Activated CD8-positive, alpha-beta memory T cell treated with anti-CD3 and anti-CD28 coated beads, Interleukin-2, amount 10 ng/mL, durations not matched to agents 7 days and 5 days (primary cell): ENCODE measurements at regions not wholly inside any gene's neighbourhood (a gene's known extent, or its start where the extent isn't known, plus 50 kb on each side); places are given as distances from the start of the nearest gene placed in this dataset.

Experiments
- ATAC-seq: fragments of 150-1000 bp; cut with Tn5 transposase; one replicate; pipeline ENCODE4 v1.10.0; 2021; ENCODE audit warnings: moderate library complexity
- CTCF ChIA-PET: fragments of 350-600 bp; sonication (Branson Sonifier 250); formaldehyde crosslinking; loops from one replicate; lab custom pipeline; 2021; ENCODE audit warnings: antibody characterized with exemption; lab: Charles Lee
- DNase-seq: peaks from one replicate; pipeline ENCODE4 v3.0.0-alpha.2; 2020
- H3K27ac Mint-ChIP-seq: one replicate; pipeline ENCODE4 v1.8.0; 2021; ENCODE audit warnings: mild to moderate bottlenecking, mixed read lengths
- H3K27me3 Mint-ChIP-seq: one replicate; pipeline ENCODE4 v1.8.0; 2021; ENCODE audit warnings: mixed read lengths
- H3K36me3 Mint-ChIP-seq: one replicate; pipeline ENCODE4 v1.8.0; 2021; ENCODE audit warnings: mild to moderate bottlenecking, mixed read lengths
- H3K4me1 Mint-ChIP-seq: one replicate; pipeline ENCODE4 v1.8.0; 2021; ENCODE audit warnings: mixed read lengths
- H3K4me3 Mint-ChIP-seq: one replicate; pipeline ENCODE4 v1.8.0; 2021; ENCODE audit warnings: mild to moderate bottlenecking, moderate library complexity, mixed read lengths
- H3K9me3 Mint-ChIP-seq: one replicate; pipeline ENCODE4 v1.8.0; 2022; ENCODE audit warnings: low read depth, mixed read lengths

- H3K27ac Mint-ChIP-seq = no peak overlapping the region
- no peak for ATAC-seq
- no peak for DNase-seq
- H3K4me1 Mint-ChIP-seq = no peaks in the 10 kb centered on the region
- H3K4me3 Mint-ChIP-seq = no peak overlapping the region
- H3K9me3 Mint-ChIP-seq = no peaks in the 10 kb centered on the region
- H3K36me3 Mint-ChIP-seq = no peaks in the 10 kb centered on the region
- CTCF ChIA-PET = no interaction called here
- H3K27me3 Mint-ChIP-seq = no peaks in the 10 kb centered on the region
These were observed 224.0 kb upstream of the IRX4 start for GRCh38 chr5:2106721-2107120.

GRCh38 chr5:2105141-2105540, 222.4 kb upstream of the IRX4 start:
- H3K4me1 Mint-ChIP-seq = no peaks in the 10 kb centered on the region
- H3K36me3 Mint-ChIP-seq = no peaks in the 10 kb centered on the region
- H3K9me3 Mint-ChIP-seq = no peaks in the 10 kb centered on the region
- DNase-seq = no peak
- no peak for ATAC-seq
- no peaks in the 10 kb centered on the region for H3K27me3 Mint-ChIP-seq
- no peak overlapping the region for H3K27ac Mint-ChIP-seq
- H3K4me3 Mint-ChIP-seq = no peak overlapping the region
- CTCF ChIA-PET = no interaction called here

GRCh38 chr5:2103940-2104339, 221.2 kb upstream of the IRX4 start:
- no peaks in the 10 kb centered on the region for H3K4me1 Mint-ChIP-seq
- no peak for ATAC-seq
- CTCF ChIA-PET = no interaction called here
- no peak overlapping the region for H3K27ac Mint-ChIP-seq
- no peaks in the 10 kb centered on the region for H3K27me3 Mint-ChIP-seq
- no peak for DNase-seq
- H3K9me3 Mint-ChIP-seq = no peaks in the 10 kb centered on the region
- no peaks in the 10 kb centered on the region for H3K36me3 Mint-ChIP-seq
- H3K4me3 Mint-ChIP-seq = no peak overlapping the region

GRCh38 chr5:2102819-2103776, 220.4 kb upstream of the IRX4 start:
- no peak overlapping the region for H3K4me3 Mint-ChIP-seq
- H3K27me3 Mint-ChIP-seq = no peaks in the 10 kb centered on the region
- DNase-seq (no peak), ATAC-seq (no peak)
- H3K36me3 Mint-ChIP-seq = no peaks in the 10 kb centered on the region
- H3K4me1 Mint-ChIP-seq = no peaks in the 10 kb centered on the region
- no peak overlapping the region for H3K27ac Mint-ChIP-seq
- CTCF ChIA-PET = no interaction called here
- no peaks in the 10 kb centered on the region for H3K9me3 Mint-ChIP-seq

- Mint-ChIP-seq H3K9me3 (no peaks in the 10 kb centered on the region), H3K36me3 (no peaks in the 10 kb centered on the region), H3K4me3 (no peak overlapping the region), H3K27ac (no peak overlapping the region), H3K4me1 (no peaks in the 10 kb centered on the region), H3K27me3 (no peaks in the 10 kb centered on the region)
- DNase-seq = no peak
- CTCF ChIA-PET = interaction anchor here (0.7 kb wide), 1 partner anchor 1288 kb away, joined by 3 read pairs; no protein-coding TSS in a partner anchor
- no peak for ATAC-seq
These were observed 219.0 kb upstream of the IRX4 start for GRCh38 chr5:2101685-2102084.

GRCh38 chr5:2096887-2097505, 214.3 kb upstream of the IRX4 start:
- CTCF ChIA-PET = no interaction called here
- Mint-ChIP-seq H3K27ac (no peak overlapping the region), H3K4me3 (no peak overlapping the region), H3K36me3 (no peaks in the 10 kb centered on the region), H3K9me3 (no peaks in the 10 kb centered on the region), H3K27me3 (no peaks in the 10 kb centered on the region), H3K4me1 (no peaks in the 10 kb centered on the region)
- DNase-seq = no peak
- no peak for ATAC-seq

- no peak overlapping the region for H3K4me3 Mint-ChIP-seq
- H3K27ac Mint-ChIP-seq = no peak overlapping the region
- ATAC-seq = no peak
- H3K9me3 Mint-ChIP-seq = no peaks in the 10 kb centered on the region
- CTCF ChIA-PET = no interaction called here
- no peak for DNase-seq
- H3K36me3 Mint-ChIP-seq = no peaks in the 10 kb centered on the region
- no peaks in the 10 kb centered on the region for H3K27me3 Mint-ChIP-seq
- no peaks in the 10 kb centered on the region for H3K4me1 Mint-ChIP-seq
These were observed 212.3 kb upstream of the IRX4 start for GRCh38 chr5:2095011-2095410.

- H3K4me3 Mint-ChIP-seq = no peak overlapping the region
- no peak for ATAC-seq
These were observed 211.9 kb upstream of the IRX4 start for GRCh38 chr5:2094616-2094995.

GRCh38 chr5:2093859-2094615, 211.3 kb upstream of the IRX4 start:
- no peaks in the 10 kb centered on the region for H3K27me3 Mint-ChIP-seq
- CTCF ChIA-PET = no interaction called here
- H3K27ac Mint-ChIP-seq = no peak overlapping the region
- ATAC-seq (no peak), DNase-seq (no peak)
- no peaks in the 10 kb centered on the region for H3K4me1 Mint-ChIP-seq
- no peak overlapping the region for H3K4me3 Mint-ChIP-seq
- no peaks in the 10 kb centered on the region for H3K9me3 Mint-ChIP-seq
- H3K36me3 Mint-ChIP-seq = no peaks in the 10 kb centered on the region

More at GRCh38 chr5:2094616-2094995, 211.9 kb upstream of the IRX4 start:
- no peaks in the 10 kb centered on the region for H3K4me1 Mint-ChIP-seq
- CTCF ChIA-PET = no interaction called here
- H3K36me3 Mint-ChIP-seq = no peaks in the 10 kb centered on the region
- H3K9me3 Mint-ChIP-seq = no peaks in the 10 kb centered on the region
- no peak for DNase-seq
- no peaks in the 10 kb centered on the region for H3K27me3 Mint-ChIP-seq
- no peak overlapping the region for H3K27ac Mint-ChIP-seq

- H3K9me3 Mint-ChIP-seq = no peaks in the 10 kb centered on the region
- H3K4me3 Mint-ChIP-seq = no peak overlapping the region
- CTCF ChIA-PET = no interaction called here
- DNase-seq = no peak
- H3K36me3 Mint-ChIP-seq = no peaks in the 10 kb centered on the region
- H3K4me1 Mint-ChIP-seq = no peaks in the 10 kb centered on the region
- no peak overlapping the region for H3K27ac Mint-ChIP-seq
- no peak for ATAC-seq
- no peaks in the 10 kb centered on the region for H3K27me3 Mint-ChIP-seq
These were observed 209.2 kb upstream of the IRX4 start for GRCh38 chr5:2091921-2092320.

- no peak for DNase-seq
- no peaks in the 10 kb centered on the region for H3K36me3 Mint-ChIP-seq
These were observed 205.3 kb upstream of the IRX4 start for GRCh38 chr5:2087980-2088379.

GRCh38 chr5:2075365-2075764, 192.6 kb upstream of the IRX4 start:
- H3K27ac Mint-ChIP-seq = no peak overlapping the region
- DNase-seq = no peak
- no peaks in the 10 kb centered on the region for H3K4me1 Mint-ChIP-seq
- H3K27me3 Mint-ChIP-seq = no peaks in the 10 kb centered on the region
- CTCF ChIA-PET = no interaction called here
- no peaks in the 10 kb centered on the region for H3K9me3 Mint-ChIP-seq
- no peak for ATAC-seq
- no peak overlapping the region for H3K4me3 Mint-ChIP-seq
- no peaks in the 10 kb centered on the region for H3K36me3 Mint-ChIP-seq

More at GRCh38 chr5:2087980-2088379, 205.3 kb upstream of the IRX4 start:
- Mint-ChIP-seq H3K4me1 (no peaks in the 10 kb centered on the region), H3K27ac (no peak overlapping the region), H3K9me3 (no peaks in the 10 kb centered on the region), H3K4me3 (no peak overlapping the region), H3K27me3 (peaks cover 8% of the 10 kb centered on the region)
- CTCF ChIA-PET = no interaction called here
- ATAC-seq = no peak

GRCh38 chr5:2071562-2071961, 188.8 kb upstream of the IRX4 start:
- no peaks in the 10 kb centered on the region for H3K9me3 Mint-ChIP-seq
- H3K27me3 Mint-ChIP-seq = no peaks in the 10 kb centered on the region
- no peak overlapping the region for H3K4me3 Mint-ChIP-seq
- ATAC-seq (no peak), DNase-seq (no peak)
- CTCF ChIA-PET = no interaction called here
- H3K4me1 Mint-ChIP-seq = no peaks in the 10 kb centered on the region
- no peaks in the 10 kb centered on the region for H3K36me3 Mint-ChIP-seq
- no peak overlapping the region for H3K27ac Mint-ChIP-seq
